GM23338 (cell line): ENCODE measurements at regions not wholly inside any gene's neighbourhood (a gene's known extent, or its start where the extent isn't known, plus 50 kb on each side); places are given as distances from the start of the nearest gene placed in this dataset.

Source experiments
- CTCF ChIP-seq, 2 experiments: fragments of 200-600 bp in 1 of 2; sonication (generic) in 1 of 2; conservative IDR thresholded peaks; 2 replicates each; pipeline versions ENCODE4 v1.5.1 to v1.6.1; 2016 to 2017; ENCODE audit warnings: antibody characterized with exemption in 2 of 2, low read depth in 2 of 2, mild to moderate bottlenecking in 2 of 2, moderate library complexity in 1 of 2
- EZH2 ChIP-seq: fragments of 200-600 bp; sonication (generic); IDR thresholded peaks from one replicate; pipeline ENCODE4 v1.8.0; 2017; ENCODE audit warnings: antibody characterized with exemption, mild to moderate bottlenecking, low read depth; ENCODE audit not compliant: unreplicated experiment
- REST ChIP-seq: IDR thresholded peaks from one replicate; pipeline ENCODE4 v1.6.1; 2018; ENCODE audit warnings: antibody characterized with exemption; ENCODE audit not compliant: unreplicated experiment
- ZNF462 ChIP-seq: fragments of 250-450 bp; sonication (Bioruptor Pico); IDR thresholded peaks from 2 replicates; pipeline ENCODE4 v1.5.0; 2020; ENCODE audit warnings: mild to moderate bottlenecking, moderate library complexity

DNA sequence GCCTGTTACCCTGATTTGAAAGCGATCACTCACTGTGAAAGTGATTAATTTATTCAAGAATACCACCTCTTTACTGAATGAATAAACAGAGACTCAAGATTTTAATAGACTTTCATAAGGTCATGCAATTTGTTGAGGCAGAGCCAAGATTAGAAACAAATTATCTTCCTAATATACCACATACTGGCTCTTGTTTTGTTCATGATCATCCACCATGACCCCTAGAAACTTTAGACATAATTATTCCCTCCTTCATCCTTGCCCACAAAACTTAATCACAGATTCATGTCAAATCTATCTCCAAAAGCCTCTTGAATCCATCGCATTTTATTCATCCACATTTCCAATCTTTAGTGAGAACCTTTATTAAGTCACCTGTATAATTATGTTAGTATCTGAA, 152.3 kb downstream of the ATXN7L3B start (continued):
- TF ChIP-seq ZNF462 (CRISPR knock-in tag) (no peak), CTCF (conservative IDR thresholded peaks at IDR 0.05; ENCODE audit: low read depth in 2 of 2) (no peak), EZH2 (no peak), REST (no peak)
